Mammary epithelial cell (primary cell): ENCODE measurements at regions not wholly inside any gene's neighbourhood (a gene's known extent, or its start where the extent isn't known, plus 50 kb on each side); places are given as distances from the start of the nearest gene placed in this dataset.

Experiments used
- EZH2 ChIP-seq: IDR thresholded peaks from 2 replicates; pipeline ENCODE4 v1.6.1; 2012; ENCODE audit warnings: low read length, inconsistent platforms, borderline replicate concordance
- TF ChIP-seq, protein P1 (sequence below), 2 donors: IDR thresholded peaks in 1 of 2; conservative IDR thresholded peaks in 1 of 2; 2 replicates each; pipeline ENCODE4 v1.5.1; 2011 to 2012; ENCODE audit warnings: inconsistent platforms in 2 of 2, low read length in 2 of 2, mild to moderate bottlenecking in 2 of 2, control low read depth in 1 of 2, low read depth in 1 of 2; ENCODE audit not compliant: insufficient read depth in 1 of 2; ENCODE audit errors: extremely low read depth in 1 of 2

DNA sequence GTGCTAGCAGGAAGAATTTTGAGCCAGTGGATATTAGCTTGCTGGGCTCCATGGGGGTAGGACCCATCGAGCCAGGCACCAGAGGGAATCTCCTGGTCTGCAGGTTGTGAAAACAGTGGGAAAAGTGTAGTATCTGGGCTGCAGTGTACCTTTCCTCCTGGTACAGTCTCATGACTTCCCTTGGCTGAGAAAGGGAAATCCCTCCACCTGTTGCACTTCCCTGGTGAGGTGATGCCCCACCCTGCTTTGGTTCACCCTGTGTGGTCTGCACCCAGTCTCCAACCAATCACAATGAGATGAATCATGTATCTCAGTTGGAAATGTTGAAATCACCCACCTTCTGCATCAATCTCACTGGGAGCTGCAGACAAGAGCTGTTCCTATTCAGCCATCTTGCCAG is 341.4 kb upstream of the IRS4 start:
- TF ChIP-seq, protein P1, sequence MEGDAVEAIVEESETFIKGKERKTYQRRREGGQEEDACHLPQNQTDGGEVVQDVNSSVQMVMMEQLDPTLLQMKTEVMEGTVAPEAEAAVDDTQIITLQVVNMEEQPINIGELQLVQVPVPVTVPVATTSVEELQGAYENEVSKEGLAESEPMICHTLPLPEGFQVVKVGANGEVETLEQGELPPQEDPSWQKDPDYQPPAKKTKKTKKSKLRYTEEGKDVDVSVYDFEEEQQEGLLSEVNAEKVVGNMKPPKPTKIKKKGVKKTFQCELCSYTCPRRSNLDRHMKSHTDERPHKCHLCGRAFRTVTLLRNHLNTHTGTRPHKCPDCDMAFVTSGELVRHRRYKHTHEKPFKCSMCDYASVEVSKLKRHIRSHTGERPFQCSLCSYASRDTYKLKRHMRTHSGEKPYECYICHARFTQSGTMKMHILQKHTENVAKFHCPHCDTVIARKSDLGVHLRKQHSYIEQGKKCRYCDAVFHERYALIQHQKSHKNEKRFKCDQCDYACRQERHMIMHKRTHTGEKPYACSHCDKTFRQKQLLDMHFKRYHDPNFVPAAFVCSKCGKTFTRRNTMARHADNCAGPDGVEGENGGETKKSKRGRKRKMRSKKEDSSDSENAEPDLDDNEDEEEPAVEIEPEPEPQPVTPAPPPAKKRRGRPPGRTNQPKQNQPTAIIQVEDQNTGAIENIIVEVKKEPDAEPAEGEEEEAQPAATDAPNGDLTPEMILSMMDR (conservative IDR thresholded peaks at IDR 0.05 in 1 of 2, IDR thresholded peaks at IDR 0.05 in 1 of 2; ENCODE audit: extremely low read depth in 1 of 2, insufficient read depth in 1 of 2, low read depth in 1 of 2, low read length in 2 of 2): no peak
- TF ChIP-seq EZH2: no peak
